Breast epithelium (tissue), 4 donors: ENCODE measurements at regions not wholly inside any gene's neighbourhood (a gene's known extent, or its start where the extent isn't known, plus 50 kb on each side); places are given as distances from the start of the nearest gene placed in this dataset.

Experiments used
- DNase-seq, 2 donors: peaks; one replicate each; pipeline ENCODE4 v3.0.0-alpha.2; 2019; ENCODE audit warnings: low spot score in 2 of 2
- H3K27ac ChIP-seq, 2 donors: fragments of 200-600 bp; sonication (generic) in 1 of 2; one replicate each; pipeline ENCODE4 v1.5.1; 2016 to 2019; ENCODE audit warnings: mild to moderate bottlenecking in 1 of 2
- H3K27me3 ChIP-seq, 2 donors: fragments of 200-600 bp; sonication (generic) in 1 of 2; one replicate each; pipeline versions ENCODE4 v1.5.1 to v1.6.0; 2017 to 2019; ENCODE audit warnings: control low read depth in 1 of 2, mild to moderate bottlenecking in 1 of 2
- H3K36me3 ChIP-seq: fragments of 200-600 bp; one replicate; pipeline ENCODE4 v1.5.1; 2019
- H3K4me1 ChIP-seq, 2 donors: fragments of 200-600 bp; sonication (generic); one replicate each; pipeline ENCODE4 v1.5.1; 2016 to 2019; ENCODE audit warnings: control low read depth in 1 of 2
- H3K4me3 ChIP-seq, 3 donors: fragments of 200-600 bp; sonication (generic); 1 replicate in 2 of 3; 2 replicates in 1 of 3; pipeline ENCODE4 v1.5.1; 2016 to 2019; ENCODE audit warnings: mild to moderate bottlenecking in 3 of 3, moderate library complexity in 2 of 3
- H3K9me3 ChIP-seq, 2 donors: fragments of 200-600 bp; sonication (generic) in 1 of 2; one replicate each; pipeline ENCODE4 v1.5.1; 2016 to 2019; ENCODE audit warnings: control low read depth in 1 of 2
- CTCF ChIP-seq, 3 donors: fragments of 450-650 bp; IDR thresholded peaks; one replicate each; pipeline ENCODE4 v1.5.1; 2016 to 2017; ENCODE audit warnings: antibody characterized with exemption in 3 of 3, mild to moderate bottlenecking in 3 of 3, moderate library complexity in 3 of 3
- POLR2A ChIP-seq: fragments of 450-650 bp; IDR thresholded peaks from one replicate; pipeline ENCODE4 v1.6.1; 2016; ENCODE audit warnings: antibody characterized with exemption, mild to moderate bottlenecking, moderate library complexity
- POLR2AphosphoS5 ChIP-seq, 3 donors: sonication (generic); formaldehyde crosslinking; IDR thresholded peaks; one replicate each; pipeline ENCODE4 v1.6.1; 2017; ENCODE audit warnings: antibody characterized with exemption in 3 of 3
- intact Hi-C: fragments of 100-400 bp; cut with DNase I; formaldehyde crosslinking; loops from one replicate; pipeline ENCODE4 v1.15.1; 2023; ENCODE audit warnings: low total_unique reads

GRCh38 chr7:14962778-14963177 lies 60.2 kb upstream of the DGKB start:
- no peak for TF ChIP-seq CTCF (IDR thresholded peaks at IDR 0.05)
- TF ChIP-seq POLR2A: no peak
- no peak for TF ChIP-seq POLR2AphosphoS5 (IDR thresholded peaks at IDR 0.05)
- no peak overlapping the region for H3K4me3 ChIP-seq

GRCh38 chr7:14960721-14961120 lies 58.2 kb upstream of the DGKB start:
- TF ChIP-seq POLR2A (no peak), POLR2AphosphoS5 (IDR thresholded peaks at IDR 0.05) (no peak), CTCF (IDR thresholded peaks at IDR 0.05) (no peak)
- H3K27ac ChIP-seq: no peak overlapping the region

More at GRCh38 chr7:14962778-14963177, 60.2 kb upstream of the DGKB start:
- intact Hi-C loops: no loop called here
- Histone ChIP-seq H3K9me3 (no peaks in the 10 kb centered on the region), H3K27me3 (no peaks in the 10 kb centered on the region), H3K36me3 (no peaks in the 10 kb centered on the region), H3K4me1 (no peaks in the 10 kb centered on the region), H3K27ac (no peak overlapping the region)
- no peak for DNase-seq

GRCh38 chr7:14959339-14959738 lies 56.8 kb upstream of the DGKB start:
- no peaks in the 10 kb centered on the region for H3K4me1 ChIP-seq
- intact Hi-C loops: no loop called here
- no peaks in the 10 kb centered on the region for H3K9me3 ChIP-seq
- no peak for DNase-seq
- no peak overlapping the region for H3K27ac ChIP-seq
- TF ChIP-seq POLR2A: no peak
- no peak for TF ChIP-seq POLR2AphosphoS5 (IDR thresholded peaks at IDR 0.05)
- no peak for TF ChIP-seq CTCF (IDR thresholded peaks at IDR 0.05)
- H3K27me3 ChIP-seq: no peaks in the 10 kb centered on the region
- no peak overlapping the region for H3K4me3 ChIP-seq
- H3K36me3 ChIP-seq: no peaks in the 10 kb centered on the region

More at GRCh38 chr7:14960721-14961120, 58.2 kb upstream of the DGKB start:
- intact Hi-C loops: no loop called here
- Histone ChIP-seq H3K4me1 (no peaks in the 10 kb centered on the region), H3K36me3 (no peaks in the 10 kb centered on the region), H3K27me3 (no peaks in the 10 kb centered on the region), H3K4me3 (no peak overlapping the region), H3K9me3 (no peaks in the 10 kb centered on the region)
- DNase-seq: no peak

- no peak overlapping the region for H3K4me3 ChIP-seq
Observed at GRCh38 chr7:14954035-14954434, 51.5 kb upstream of the DGKB start.

More at GRCh38 chr7:14954035-14954434, 51.5 kb upstream of the DGKB start:
- Histone ChIP-seq H3K27ac (no peak overlapping the region), H3K9me3 (no peaks in the 10 kb centered on the region), H3K36me3 (no peaks in the 10 kb centered on the region), H3K27me3 (no peaks in the 10 kb centered on the region), H3K4me1 (no peaks in the 10 kb centered on the region)
- DNase-seq: no peak
- TF ChIP-seq POLR2A (no peak), CTCF (IDR thresholded peaks at IDR 0.05) (no peak), POLR2AphosphoS5 (IDR thresholded peaks at IDR 0.05) (no peak)
- intact Hi-C loops: no loop called here
